HG02588 (cell line): ENCODE measurements at regions not wholly inside any gene's neighbourhood (a gene's known extent, or its start where the extent isn't known, plus 50 kb on each side); places are given as distances from the start of the nearest gene placed in this dataset.
"Not testable (repeated sequence)": the region's sequence is repeated elsewhere in the genome, so short reads cannot be mapped to it uniquely, and the experiment has no call there.

ENCODE experiments used
- ATAC-seq: cut with Tn5 transposase; IDR thresholded peaks from one replicate; pipeline ENCODE4 v1.9.1; 2021; ENCODE audit warnings: mild to moderate bottlenecking, moderate library complexity; ENCODE audit not compliant: unreplicated experiment

DNA sequence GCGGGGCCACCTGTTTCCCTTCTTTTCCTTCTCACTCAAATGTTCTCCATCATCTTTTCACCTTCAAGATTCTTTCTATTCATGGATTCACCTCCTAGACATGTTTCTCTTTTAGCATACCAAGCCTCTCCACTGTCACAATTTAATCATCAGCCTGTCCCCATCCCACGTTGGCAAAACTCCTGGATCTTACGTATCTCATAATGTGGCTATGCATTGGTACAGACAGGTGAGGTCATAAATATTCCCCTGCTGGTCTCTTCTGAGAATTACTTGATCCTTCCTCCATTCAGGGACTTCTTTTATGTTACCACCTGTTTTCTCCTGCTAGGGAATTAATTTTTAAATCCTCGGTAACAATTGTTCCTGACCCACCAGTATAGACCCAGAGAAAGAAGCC is 262.6 kb upstream of the NEBL start:
- ATAC-seq: no peak

DNA sequence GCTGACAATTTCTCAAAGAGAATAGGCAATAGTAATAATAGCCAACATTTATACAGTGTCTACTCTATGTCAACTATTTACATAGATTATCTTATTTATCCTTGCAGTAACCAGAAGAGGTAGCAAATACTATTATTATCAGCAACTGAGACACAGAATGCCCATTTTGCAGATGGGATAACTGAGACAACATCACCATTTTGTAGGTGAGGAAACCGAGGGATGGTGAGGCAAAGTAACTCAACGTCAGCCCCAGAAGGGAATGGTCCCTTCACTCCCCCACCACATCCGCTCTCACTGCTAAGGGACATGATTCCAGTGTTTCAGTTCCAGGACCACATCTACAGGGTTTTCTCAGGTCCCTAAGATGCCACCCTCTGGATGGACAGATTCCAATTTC is 261.2 kb upstream of the NEBL start:
- ATAC-seq: no peak

DNA sequence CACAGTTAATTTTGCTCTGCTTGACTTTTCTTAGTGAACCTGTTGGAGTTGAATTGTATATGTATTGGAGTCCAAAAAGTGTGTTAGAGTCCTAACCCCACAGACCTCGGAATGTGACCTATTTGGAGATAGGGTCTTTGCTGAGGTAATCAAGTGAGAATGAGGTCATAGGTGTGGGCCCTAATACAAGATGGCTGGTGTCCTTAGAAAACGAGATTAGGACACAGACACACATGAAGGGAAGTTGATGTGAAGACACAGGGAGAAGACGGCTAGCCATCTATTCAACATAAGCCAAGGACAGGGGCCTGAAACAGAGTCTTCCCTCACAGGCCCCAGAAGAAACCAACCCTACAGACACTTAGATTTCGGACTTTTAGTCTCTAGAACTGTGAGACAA is 260.6 kb upstream of the NEBL start:
- no peak for ATAC-seq

DNA sequence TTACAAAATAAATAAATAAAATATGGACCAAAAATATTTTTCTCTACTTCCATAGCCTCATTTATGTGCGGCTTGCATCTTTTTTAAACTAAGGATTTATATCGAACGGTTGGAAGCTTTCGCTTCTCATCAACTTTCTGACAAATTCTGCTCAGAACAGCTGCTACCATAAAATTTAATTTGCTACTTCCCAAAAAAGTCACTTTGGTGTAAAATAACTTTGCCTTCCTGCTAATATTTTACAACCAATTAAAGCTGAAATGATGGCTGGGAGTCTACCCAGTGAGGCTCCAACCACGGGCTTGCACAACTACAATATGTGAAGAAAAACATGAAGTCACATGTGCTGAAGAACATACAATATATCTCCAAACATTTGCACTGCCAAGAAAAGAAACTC is 253.1 kb upstream of the NEBL start:
- no peak for ATAC-seq

DNA sequence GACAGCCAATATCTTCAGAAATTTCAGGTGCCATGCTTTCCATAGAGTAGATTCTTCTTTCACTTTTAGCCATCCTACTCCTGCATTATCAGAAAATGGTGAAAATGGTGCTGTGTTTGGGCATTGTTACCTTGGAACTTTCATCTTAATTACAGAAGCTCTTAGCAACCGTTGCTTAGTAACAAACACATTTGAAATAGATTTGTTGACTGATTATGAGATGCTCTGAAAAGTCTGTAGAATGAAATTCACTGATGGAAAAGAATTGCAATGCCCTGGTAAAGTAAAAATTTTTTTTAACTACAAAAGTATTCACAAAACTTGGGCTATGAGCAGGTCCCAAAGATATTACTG is 249.3 kb upstream of the NEBL start:
- ATAC-seq: no peak

DNA sequence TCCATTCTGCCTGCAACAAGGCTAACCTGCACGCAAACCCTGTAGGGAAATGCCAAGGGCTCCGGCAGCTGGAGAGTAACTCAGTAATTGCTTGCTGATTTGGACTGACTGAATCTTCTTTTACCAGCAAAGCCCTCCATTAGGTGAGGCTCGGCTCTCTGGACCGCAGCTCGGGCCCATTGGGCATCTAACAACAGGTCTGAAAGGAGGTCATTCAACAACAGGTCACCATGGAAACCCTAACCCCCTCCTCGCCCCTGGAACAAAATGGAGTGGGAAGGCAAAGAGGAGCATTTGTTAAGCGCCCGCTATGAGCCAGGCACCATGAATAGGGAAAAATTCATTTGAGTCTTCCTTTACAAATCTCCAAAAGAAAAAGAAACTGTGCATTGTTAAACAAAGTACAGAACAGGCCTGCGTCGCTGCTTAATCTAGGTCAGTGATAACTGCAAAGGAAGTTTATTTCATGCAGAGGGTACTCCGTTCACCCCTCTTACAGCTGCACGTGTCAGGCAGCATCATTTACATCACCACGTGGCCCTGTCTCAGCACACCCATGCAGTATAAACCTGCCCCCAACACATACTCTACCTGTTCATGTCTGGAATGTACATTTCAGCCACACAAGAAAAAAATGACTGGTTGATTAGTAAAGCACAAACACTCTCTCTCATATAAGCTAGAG is 248.8 kb upstream of the NEBL start:
- no peak for ATAC-seq

DNA sequence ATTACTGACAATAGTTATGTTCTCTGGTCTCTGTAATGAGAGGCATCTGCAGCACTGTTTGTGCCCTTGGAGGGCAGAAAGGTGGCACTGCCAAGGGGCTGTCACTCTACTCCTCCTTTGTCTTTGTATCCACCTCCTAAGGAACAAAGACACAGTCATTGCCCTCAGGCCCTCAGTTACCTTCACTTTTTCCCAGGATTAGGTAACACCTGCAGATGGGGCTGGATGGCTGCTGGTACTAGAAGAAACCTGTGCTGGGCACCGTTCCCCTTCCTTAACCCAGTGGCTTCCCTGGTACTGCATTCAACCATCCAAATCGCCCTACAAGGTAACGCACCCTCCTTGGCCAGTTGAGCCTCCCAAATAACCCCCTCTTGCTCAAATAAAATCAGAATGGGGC is 246.9 kb upstream of the NEBL start:
- no peak for ATAC-seq

DNA sequence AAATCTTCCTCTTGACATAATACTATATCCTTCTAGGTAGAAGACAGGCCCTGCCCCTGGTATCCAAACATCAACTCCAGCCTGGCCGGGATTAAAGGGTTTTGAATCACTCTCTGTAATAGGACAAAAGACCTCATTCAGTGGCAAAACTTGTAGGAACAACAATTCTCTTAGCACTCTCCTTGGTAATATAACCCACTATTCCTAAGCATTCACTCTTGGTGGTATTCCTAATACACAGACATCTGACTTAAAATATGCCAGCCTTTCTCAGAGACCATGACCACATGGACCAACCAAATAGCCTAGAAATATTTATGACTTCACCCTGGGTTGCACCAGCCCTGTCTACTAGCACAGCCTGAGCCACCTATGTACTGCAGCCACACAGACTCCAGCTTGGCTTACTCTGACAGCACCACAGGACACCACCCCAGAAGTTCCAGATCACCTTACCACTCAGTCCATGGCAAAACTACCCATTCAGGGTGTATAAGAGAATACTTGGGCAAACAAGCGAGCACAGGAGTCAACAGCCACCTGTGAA is 244.9 kb upstream of the NEBL start:
- ATAC-seq: no peak

DNA sequence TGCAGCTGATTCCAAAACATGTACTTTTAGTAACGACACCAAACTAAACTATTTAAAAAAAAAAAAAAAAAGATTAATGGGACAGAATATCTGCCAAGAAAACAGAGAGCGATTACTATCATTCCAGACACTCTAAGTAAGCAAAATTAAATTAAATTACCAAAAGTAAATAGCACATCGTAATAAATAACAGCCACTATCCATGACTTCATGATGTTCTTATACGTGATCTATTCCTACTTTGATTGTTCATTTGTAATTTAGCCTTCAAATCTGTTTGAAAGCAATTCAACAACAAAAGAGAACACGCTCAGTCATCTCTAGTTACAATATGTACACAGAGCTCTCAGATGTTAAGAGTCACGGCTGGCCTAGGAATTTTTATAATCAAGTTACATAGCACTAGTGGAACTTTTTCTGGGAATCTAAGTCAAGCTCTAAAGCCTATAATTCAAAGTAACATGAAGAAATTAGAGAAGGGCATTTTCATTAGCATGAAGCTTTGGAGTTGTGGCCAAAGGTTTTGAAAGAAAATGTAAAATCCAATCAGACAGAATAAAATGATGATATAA is 241.7 kb upstream of the NEBL start:
- ATAC-seq: no peak

DNA sequence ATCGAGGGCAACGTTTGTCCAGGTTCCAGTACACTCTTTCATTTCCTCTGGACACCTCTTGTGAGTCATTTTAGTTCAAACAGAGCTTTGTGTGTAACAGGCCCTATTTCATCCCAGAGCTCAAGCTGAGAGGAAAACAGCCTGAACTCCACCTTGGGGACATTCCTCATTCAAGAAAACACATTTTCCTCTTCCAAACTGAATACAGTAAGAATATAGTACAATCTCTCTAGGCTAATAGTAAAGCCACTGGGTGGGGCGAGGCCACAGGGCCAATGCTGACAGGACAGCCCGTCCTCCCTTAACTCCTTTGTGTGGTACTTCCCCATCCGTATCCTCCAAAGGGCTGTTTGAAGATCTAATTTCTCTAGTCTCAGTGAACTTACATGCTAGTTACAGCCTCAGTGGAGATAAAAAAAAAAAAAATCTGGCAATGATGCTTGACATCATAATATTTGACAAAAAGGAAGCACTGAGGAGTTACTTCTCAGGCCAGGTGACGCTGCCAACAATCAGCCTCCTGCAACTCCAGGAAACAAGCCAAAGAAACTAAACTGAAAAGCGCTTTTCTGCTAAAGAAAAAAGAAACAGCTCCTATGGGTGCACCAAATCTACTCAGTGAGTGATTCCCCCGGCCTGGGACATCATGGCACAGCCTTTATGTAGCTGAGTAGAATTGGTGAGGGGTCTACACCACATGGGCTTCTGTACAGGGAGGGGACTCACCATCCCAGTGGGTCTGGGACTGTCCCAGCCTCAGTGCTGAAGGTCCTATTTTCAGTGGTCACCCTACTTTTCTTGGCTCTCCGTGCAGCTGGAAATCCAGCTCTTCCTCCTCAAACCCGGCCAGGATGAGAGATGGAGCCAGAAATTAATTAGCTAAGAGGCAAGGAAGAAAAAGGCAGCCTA is 238.2 kb upstream of the NEBL start:
- no peak for ATAC-seq

DNA sequence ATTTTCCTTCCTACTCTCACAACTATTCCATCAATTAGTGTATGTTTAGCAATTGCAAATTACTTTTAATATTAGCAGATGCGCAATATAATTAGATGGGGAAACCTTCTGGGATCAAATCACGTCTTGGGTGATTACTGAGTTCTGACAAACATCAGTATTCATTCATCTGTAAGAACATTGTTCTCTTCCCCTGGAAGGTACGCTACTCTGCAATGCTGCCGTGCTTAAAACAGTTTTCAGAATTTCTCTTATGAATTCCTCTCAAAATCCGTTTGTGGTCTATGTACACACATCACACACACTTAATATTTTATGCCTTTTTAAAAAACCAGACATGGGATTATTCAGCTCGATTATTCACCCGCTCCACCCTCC is 237.5 kb upstream of the NEBL start:
- ATAC-seq: no peak

DNA sequence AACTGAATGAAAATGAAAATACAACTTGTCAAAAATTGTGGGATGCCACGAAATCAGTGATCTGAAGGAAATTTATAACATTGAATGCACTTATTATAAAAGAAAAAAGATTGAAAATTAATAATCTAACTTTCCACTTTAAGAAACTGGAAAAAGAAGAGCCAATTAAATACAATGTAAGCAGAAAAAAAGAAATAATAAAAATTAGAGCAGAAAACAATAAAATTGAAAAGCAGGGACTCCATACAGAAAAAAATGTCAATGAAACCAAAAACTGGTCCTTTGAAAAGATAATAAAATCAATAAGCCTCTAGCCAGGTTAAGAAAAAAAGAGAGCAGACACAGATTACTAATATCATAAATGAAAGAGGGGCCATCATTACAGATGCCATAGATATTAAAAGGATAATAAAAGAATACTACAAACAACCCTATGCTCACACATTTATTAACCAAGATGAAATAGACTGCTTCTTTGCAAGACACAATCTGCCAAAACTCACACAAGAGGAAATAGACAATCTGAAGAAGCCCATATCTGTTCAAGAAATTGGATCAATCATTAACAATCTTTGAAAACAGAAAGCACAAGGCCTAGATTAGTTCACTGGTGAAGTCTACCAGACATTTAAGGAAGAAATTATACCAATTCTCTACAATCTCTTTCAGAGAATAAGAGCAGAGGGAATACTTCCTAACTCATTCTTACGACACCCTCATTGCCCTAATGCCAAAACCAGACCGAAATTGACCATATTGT is 233.8 kb upstream of the NEBL start:
- no peak for ATAC-seq

DNA sequence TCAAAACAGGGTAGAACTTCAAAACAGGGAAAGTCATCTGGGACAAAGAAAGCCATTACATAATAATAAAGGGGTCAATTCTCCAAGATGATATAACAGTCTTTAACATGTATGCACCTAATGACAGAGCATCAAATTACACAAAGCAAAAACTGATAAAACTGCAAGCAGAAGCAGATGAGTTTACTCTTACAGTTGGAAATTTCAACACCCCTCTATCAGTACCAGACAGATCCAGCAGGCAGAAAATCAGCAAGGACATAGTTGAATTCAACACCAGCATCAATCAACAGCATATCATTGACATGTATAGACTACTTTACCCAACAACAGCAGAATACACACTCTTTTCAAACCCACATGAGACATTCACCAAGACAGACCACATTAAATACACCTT is 233.0 kb upstream of the NEBL start:
- no peak for ATAC-seq

DNA sequence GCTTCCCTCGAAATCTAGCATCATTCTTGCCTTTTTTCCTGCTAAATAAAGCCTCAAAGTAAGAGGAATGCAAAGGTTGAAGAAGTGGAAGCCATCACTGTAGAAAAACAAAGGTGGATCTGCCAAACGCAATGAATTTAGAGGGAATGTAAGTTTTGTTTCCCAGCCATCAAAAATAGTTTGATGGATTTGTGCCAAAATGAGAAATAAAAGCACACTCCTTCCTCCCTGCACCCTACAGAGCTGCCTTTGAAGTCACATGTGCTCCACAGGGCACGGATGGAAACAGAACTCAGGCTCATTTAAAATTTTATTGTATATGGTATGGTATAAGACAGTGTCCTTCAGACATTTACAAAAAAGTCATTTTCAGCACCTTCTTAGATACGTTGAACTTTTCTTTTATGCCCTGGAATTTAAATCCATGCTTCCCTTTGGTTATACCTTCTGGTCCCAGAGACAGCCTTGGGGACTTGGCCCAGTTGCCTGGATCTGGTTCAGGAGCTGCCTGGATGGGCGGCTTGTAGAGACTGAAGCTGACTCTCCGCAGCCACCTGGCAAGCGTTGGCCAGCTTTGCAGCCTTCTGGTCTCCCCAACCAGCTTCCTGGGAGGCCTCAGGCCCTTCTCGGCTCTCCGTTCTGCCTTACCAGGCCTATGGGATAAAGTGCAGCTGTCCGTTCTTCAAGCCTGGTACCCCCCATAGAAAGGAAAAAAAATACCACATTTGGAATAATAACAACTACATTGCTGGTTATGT is 228.5 kb upstream of the NEBL start:
- ATAC-seq: no peak

DNA sequence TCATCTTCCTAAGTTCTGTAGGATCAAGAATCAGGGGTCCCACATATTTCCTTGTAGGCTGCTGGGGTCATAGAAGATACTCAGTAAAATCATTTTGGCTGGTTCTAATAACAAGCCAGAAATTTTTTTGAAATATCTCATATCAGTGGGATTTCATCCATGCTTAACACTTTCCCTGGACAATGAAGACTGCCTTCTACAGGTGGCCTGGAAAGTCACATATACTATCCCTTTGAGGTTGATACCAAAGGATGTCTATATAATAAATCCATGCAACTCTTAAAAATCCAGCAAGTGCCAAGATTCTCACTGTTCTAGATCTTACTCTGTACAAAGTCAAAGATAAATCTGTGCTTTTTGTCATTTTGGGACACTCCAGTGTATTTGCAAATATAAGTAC is 225.8 kb upstream of the NEBL start:
- ATAC-seq: no peak

DNA sequence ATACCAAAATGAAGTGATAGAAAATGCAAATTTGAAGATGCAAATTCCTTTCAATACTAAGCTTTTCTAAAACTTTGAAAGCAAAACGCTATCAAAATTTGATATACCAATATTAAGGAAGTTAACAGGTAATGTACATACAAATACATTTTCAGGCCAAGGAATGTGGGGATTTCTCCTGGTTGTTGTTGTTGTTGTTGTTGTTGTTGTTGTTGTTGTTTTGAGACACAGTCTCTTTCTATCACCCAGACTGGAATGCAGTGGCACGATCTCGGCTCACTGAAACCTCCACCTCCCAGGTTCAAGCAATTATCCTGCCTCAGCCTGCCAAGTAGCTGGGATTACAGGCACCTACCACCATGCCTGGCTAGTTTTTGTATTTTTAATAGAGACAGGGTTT is 224.7 kb upstream of the NEBL start:
- not testable (repeated sequence) for ATAC-seq

DNA sequence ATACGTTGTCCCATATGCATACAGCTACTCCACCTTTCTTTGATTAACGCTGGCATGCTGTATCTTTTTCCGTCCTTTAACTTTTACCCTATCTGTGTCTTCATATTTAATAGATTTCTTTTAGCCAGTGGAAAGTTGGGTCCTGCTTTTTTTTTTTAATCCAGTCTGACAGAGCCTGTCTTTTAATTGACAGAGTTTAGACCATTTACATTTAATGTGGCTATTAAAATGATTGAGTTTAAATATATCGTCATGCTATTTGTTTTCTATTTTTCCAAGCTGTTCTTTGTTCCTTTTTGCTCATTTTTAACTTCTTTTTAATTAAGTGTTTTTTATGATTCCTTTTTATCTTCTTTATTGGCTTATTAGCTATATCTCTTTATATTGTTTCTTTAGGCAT is 217.6 kb upstream of the NEBL start:
- ATAC-seq: no peak

DNA sequence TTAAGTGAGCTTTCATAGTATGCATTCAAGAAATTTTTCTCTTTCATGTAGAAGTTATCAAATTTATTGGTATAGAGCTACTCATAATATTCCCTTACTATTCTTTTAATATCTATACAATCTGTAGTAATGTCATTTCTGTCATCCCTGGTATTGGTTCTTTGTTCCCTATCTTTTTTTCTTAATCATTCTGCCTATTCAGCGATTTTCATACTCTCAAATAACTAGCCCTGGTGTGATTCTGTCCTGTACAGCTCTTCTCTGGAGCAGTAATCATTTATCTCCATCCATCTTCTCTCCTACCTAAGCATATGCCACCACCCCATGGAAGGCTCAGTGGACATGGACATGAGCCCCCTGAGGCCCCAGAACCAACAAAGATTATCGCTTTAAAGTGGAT is 213.2 kb upstream of the NEBL start:
- ATAC-seq: no peak

DNA sequence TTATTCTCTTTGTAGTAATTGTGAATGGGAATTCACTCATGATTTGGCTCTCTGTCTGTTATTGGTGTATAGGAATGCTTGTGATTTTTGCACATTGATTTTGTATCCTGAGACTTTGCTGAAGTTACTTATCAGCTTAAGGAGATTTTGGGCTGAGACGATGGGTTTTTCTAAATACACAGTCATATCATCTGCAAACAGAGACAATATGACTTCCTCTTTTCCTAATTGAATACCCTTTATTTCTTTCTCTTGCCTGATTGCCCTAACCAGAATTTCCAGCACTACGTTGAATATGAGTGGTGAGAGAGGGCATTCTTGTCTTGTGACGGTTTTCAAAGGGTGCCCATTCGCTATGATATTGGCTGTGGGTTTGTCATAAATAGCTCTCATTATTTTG is 209.8 kb upstream of the NEBL start:
- not testable (repeated sequence) for ATAC-seq

DNA sequence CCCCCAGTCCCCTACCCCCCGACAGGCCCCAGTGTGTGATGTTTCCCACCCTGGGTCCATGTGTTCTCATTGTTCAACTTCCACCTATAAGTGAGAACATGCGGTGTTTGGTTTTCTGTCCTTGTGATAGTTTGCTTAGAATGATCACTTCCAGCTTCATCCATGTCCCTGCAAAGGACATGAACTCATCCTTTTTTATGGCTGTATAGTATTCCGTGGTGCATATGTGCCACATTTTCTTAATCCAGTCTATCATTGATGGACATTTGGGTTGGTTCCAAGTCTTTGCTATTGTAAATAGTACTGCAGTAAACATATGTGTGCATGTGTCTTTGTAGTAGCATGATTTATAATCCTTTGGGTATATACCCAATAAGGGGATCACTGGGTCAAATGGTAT is 208.2 kb upstream of the NEBL start:
- ATAC-seq: not testable (repeated sequence)
